DND-41 (cell line): ENCODE measurements at regions not wholly inside any gene's neighbourhood (a gene's known extent, or its start where the extent isn't known, plus 50 kb on each side); places are given as distances from the start of the nearest gene placed in this dataset.

Source experiments
- EZH2 ChIP-seq: IDR thresholded peaks from 3 replicates; pipeline ENCODE4 v1.6.1; 2012; ENCODE audit warnings: borderline replicate concordance, low read depth, mild to moderate bottlenecking, moderate library complexity, low read length, inconsistent platforms; ENCODE audit not compliant: severe bottlenecking
- TF ChIP-seq, protein P1 (sequence below): IDR thresholded peaks from 2 replicates; pipeline ENCODE4 v1.5.1; 2012; ENCODE audit warnings: borderline replicate concordance, low read length, moderate library complexity, mild to moderate bottlenecking; ENCODE audit not compliant: poor library complexity, severe bottlenecking; ENCODE audit errors: extremely low read depth

- TF ChIP-seq, protein P1, sequence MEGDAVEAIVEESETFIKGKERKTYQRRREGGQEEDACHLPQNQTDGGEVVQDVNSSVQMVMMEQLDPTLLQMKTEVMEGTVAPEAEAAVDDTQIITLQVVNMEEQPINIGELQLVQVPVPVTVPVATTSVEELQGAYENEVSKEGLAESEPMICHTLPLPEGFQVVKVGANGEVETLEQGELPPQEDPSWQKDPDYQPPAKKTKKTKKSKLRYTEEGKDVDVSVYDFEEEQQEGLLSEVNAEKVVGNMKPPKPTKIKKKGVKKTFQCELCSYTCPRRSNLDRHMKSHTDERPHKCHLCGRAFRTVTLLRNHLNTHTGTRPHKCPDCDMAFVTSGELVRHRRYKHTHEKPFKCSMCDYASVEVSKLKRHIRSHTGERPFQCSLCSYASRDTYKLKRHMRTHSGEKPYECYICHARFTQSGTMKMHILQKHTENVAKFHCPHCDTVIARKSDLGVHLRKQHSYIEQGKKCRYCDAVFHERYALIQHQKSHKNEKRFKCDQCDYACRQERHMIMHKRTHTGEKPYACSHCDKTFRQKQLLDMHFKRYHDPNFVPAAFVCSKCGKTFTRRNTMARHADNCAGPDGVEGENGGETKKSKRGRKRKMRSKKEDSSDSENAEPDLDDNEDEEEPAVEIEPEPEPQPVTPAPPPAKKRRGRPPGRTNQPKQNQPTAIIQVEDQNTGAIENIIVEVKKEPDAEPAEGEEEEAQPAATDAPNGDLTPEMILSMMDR = no peak
- TF ChIP-seq EZH2 = no peak
Measured at GRCh38 chr20:39549733-39550132, 587.6 kb downstream of the DHX35 start.
